ENCODE measurements at regions not wholly inside any gene's neighbourhood (a gene's known extent, or its start where the extent isn't known, plus 50 kb on each side); places are given as distances from the start of the nearest gene placed in this dataset.

- TF ChIP-seq MAX (IDR thresholded peaks at IDR 0.05) (no peak), CTCF (IDR thresholded peaks at IDR 0.05) (no peak), JUN (IDR thresholded peaks at IDR 0.05) (no peak), CEBPB (IDR thresholded peaks at IDR 0.05) (no peak), POLR2A (IDR thresholded peaks at IDR 0.05; ENCODE audit: low read length) (no peak), CHD2 (IDR thresholded peaks at IDR 0.05; ENCODE audit: low read length, partially characterized antibody) (no peak), MYC (IDR thresholded peaks at IDR 0.05; ENCODE audit: borderline replicate concordance, low read length) (no peak), RAD21 (conservative IDR thresholded peaks at IDR 0.05 in 1 of 2, IDR thresholded peaks at IDR 0.05 in 1 of 2) (no peak), HDAC2 (IDR thresholded peaks at IDR 0.05) (no peak)
These were observed 327.7 kb downstream of the TMEM121 start for GRCh38 chr14:105853907-105854599.
